SU-DHL-6 (cell line): ENCODE measurements at regions not wholly inside any gene's neighbourhood (a gene's known extent, or its start where the extent isn't known, plus 50 kb on each side); places are given as distances from the start of the nearest gene placed in this dataset.

Experiments
- H2AFZ ChIP-seq: fragments of 200-600 bp; sonication (generic); 2 replicates; pipeline ENCODE4 v1.6.1; 2014; ENCODE audit warnings: low read depth, mild to moderate bottlenecking, moderate library complexity, mixed read lengths, antibody characterized with exemption, low read length; ENCODE audit not compliant: severe bottlenecking
- H3F3A ChIP-seq: fragments of 200-600 bp; shearing (Covaris generic); 2 replicates; pipeline ENCODE4 v1.6.0; 2016; ENCODE audit warnings: antibody characterized with exemption, mild to moderate bottlenecking; ENCODE audit not compliant: insufficient read depth
- H3K27ac ChIP-seq: fragments of 200-600 bp; sonication (generic); 2 replicates; pipeline ENCODE4 v1.5.1; 2016; ENCODE audit warnings: low read depth, mild to moderate bottlenecking, low read length, moderate library complexity, mixed read lengths
- H3K27me3 ChIP-seq: fragments of 200-600 bp; sonication (generic), shearing (Covaris generic); 2 replicates; pipeline ENCODE4 v1.6.0; 2014; ENCODE audit warnings: mild to moderate bottlenecking, low read length
- H3K36me3 ChIP-seq: fragments of 200-600 bp; sonication (generic); 2 replicates; pipeline ENCODE4 v1.6.1; 2014; ENCODE audit warnings: mild to moderate bottlenecking, low read length, mixed read lengths
- H3K4me2 ChIP-seq: fragments of 300-600, 200-600 bp; shearing (Covaris generic), sonication (generic); 2 replicates; pipeline ENCODE4 v1.6.0; 2014; ENCODE audit warnings: low read length, low read depth, mild to moderate bottlenecking; ENCODE audit not compliant: poor library complexity, severe bottlenecking
- H3K4me3 ChIP-seq: fragments of 200-600 bp; sonication (generic); 2 replicates; pipeline ENCODE4 v1.5.1; 2014; ENCODE audit warnings: antibody characterized with exemption, low read length, mild to moderate bottlenecking, mixed read lengths; ENCODE audit not compliant: insufficient read depth, poor library complexity, severe bottlenecking
- H3K79me2 ChIP-seq: fragments of 200-600 bp; sonication (generic); 2 replicates; pipeline ENCODE4 v1.6.1; 2014; ENCODE audit warnings: mild to moderate bottlenecking, low read length, moderate library complexity; ENCODE audit not compliant: insufficient read depth
- H3K9ac ChIP-seq: fragments of 200-600 bp; sonication (generic); 2 replicates; pipeline ENCODE4 v1.7.0; 2014; ENCODE audit warnings: mild to moderate bottlenecking, low read length
- H3K9me2 ChIP-seq: fragments of 200-600 bp; sonication (generic); replicated peaks from 2 replicates; pipeline ENCODE4 v1.6.1; 2014; ENCODE audit warnings: low read length; ENCODE audit not compliant: insufficient read depth
- H3K9me3 ChIP-seq: fragments of 200-600 bp; sonication (generic); 2 replicates; pipeline ENCODE4 v1.6.1; 2014; ENCODE audit warnings: low read length, mixed read lengths; ENCODE audit not compliant: insufficient read depth
- H4K20me1 ChIP-seq: fragments of 200-600 bp; sonication (generic); 2 replicates; pipeline ENCODE4 v1.6.1; 2014; ENCODE audit warnings: low read depth, mild to moderate bottlenecking, antibody characterized with exemption, low read length, moderate library complexity, mixed read lengths
- EZH2phosphoT487 ChIP-seq: fragments of 200-600 bp; sonication (generic), shearing (Covaris generic); conservative IDR thresholded peaks from 2 replicates; pipeline ENCODE4 v1.6.1; 2018; ENCODE audit warnings: mild to moderate bottlenecking, antibody characterized with exemption, low read length, moderate library complexity, mixed read lengths
- TF ChIP-seq, protein P1 (sequence below): fragments of 200-600 bp; sonication (generic); IDR thresholded peaks from one replicate; pipeline ENCODE4 v1.5.1; 2017; ENCODE audit warnings: antibody characterized with exemption, mild to moderate bottlenecking, low read length, moderate library complexity; ENCODE audit not compliant: insufficient read depth, poor library complexity, severe bottlenecking

DNA sequence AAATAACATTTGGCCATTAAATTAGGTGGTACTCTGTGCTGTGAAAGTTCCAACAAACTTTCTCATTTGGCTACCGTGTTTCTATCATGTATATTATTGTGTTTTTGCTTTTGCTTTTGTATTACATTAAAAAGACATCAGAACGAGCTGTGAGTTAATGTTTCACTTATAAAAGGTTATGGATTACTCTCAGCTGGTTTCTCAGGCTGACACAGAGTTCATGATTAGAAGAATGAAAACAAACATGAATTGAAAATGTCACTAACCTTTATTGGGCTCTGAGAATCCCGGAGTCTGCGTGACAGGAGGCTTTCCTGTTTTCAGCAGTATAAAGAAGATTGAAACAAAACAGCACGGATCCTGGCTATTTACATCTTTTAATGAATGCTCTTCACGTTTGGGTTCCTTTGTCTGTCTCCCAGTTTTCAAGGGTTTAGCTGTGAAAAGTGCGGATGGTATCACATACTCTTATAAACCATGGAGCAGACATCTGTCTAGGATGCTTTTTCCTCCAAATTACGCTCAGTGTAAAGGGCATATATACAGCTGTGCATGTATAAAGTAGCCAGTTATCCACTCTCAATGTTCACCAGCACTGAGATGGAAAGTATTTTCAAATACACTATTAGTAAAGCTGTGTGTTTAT, 153.6 kb downstream of the PTCSC3 start:
- Histone ChIP-seq H3K9me2 (no peaks in the 10 kb centered on the region), H3F3A (no peaks in the 10 kb centered on the region), H2AFZ (no peak overlapping the region), H3K4me3 (no peak overlapping the region), H4K20me1 (no peaks in the 10 kb centered on the region), H3K27ac (no peak overlapping the region), H3K36me3 (no peaks in the 10 kb centered on the region), H3K27me3 (no peaks in the 10 kb centered on the region), H3K9me3 (no peaks in the 10 kb centered on the region), H3K4me2 (no peak overlapping the region), H3K79me2 (no peaks in the 10 kb centered on the region), H3K9ac (no peak overlapping the region)
- TF ChIP-seq EZH2phosphoT487, result no peak
- TF ChIP-seq, protein P1, sequence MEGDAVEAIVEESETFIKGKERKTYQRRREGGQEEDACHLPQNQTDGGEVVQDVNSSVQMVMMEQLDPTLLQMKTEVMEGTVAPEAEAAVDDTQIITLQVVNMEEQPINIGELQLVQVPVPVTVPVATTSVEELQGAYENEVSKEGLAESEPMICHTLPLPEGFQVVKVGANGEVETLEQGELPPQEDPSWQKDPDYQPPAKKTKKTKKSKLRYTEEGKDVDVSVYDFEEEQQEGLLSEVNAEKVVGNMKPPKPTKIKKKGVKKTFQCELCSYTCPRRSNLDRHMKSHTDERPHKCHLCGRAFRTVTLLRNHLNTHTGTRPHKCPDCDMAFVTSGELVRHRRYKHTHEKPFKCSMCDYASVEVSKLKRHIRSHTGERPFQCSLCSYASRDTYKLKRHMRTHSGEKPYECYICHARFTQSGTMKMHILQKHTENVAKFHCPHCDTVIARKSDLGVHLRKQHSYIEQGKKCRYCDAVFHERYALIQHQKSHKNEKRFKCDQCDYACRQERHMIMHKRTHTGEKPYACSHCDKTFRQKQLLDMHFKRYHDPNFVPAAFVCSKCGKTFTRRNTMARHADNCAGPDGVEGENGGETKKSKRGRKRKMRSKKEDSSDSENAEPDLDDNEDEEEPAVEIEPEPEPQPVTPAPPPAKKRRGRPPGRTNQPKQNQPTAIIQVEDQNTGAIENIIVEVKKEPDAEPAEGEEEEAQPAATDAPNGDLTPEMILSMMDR, result no peak

DNA sequence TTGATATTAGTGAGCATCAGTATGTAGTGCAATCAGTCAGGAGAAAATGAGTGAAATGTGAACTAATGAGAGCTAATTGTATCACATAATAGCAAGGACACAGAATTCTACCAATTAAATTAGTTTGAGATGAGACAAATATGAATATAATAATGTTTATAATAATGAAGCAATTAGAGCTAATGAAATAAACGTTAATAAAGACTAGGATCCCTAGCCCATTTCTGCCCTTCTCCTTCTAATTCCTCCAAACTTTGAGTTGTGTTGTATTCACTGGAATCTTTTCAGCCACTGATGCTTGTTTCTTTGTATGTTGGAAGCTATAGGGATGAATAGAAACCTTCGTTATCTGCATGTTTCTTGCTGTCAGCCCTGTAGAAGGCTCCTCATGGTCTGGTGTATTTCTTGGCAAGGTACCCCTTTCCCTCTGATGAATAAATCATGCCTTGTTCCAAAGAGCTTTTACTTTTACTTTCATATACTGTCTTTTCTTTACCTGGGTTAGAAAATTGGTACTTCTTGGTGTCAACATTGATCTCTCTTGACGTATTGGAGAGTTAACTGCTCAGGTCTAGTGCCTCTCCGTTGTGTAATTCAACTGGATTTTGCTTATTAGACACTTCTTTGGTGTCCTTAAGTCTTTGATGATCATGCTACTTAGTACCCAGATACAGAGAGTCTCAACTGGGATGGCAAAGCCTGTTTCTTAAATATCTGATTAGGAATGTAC, 154.8 kb downstream of the PTCSC3 start:
- Histone ChIP-seq H3K9me2 (no peaks in the 10 kb centered on the region), H3K4me2 (no peak overlapping the region), H3K9me3 (no peaks in the 10 kb centered on the region), H3F3A (no peaks in the 10 kb centered on the region), H4K20me1 (no peaks in the 10 kb centered on the region), H3K27ac (no peak overlapping the region), H3K36me3 (no peaks in the 10 kb centered on the region), H3K9ac (no peak overlapping the region), H3K27me3 (no peaks in the 10 kb centered on the region), H3K4me3 (no peak overlapping the region), H2AFZ (no peak overlapping the region), H3K79me2 (no peaks in the 10 kb centered on the region)
- TF ChIP-seq, protein P1, result no peak
- TF ChIP-seq EZH2phosphoT487, result no peak

DNA sequence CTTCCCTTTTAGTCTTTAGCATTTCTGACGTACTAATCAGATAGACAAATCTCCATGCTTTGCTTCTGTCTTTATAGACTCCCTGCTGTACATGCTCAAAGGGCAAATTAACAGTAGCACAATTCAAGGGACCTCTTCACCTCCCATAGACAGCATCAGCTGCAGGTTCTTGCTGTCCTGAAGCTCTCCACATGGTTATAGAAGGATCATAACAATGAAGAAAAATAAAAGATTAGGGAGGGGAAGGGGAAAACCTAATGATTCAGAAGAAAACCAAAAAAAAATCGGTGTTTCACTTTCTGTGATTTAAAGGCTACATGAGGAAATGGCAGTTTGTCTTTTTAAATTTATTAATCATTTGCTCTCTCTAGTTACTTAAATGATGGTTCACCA, 155.5 kb downstream of the PTCSC3 start:
- no peak overlapping the region for H3K27ac ChIP-seq
- no peaks in the 10 kb centered on the region for H3K79me2 ChIP-seq
- H3K9ac ChIP-seq, result no peak overlapping the region
- no peaks in the 10 kb centered on the region for H4K20me1 ChIP-seq
- TF ChIP-seq EZH2phosphoT487, result no peak
- TF ChIP-seq, protein P1, result no peak
- no peak overlapping the region for H2AFZ ChIP-seq
- no peak overlapping the region for H3K4me3 ChIP-seq
- H3K27me3 ChIP-seq, result no peaks in the 10 kb centered on the region
- H3K4me2 ChIP-seq, result no peak overlapping the region
- no peaks in the 10 kb centered on the region for H3K36me3 ChIP-seq
- H3F3A ChIP-seq, result no peaks in the 10 kb centered on the region
- no peaks in the 10 kb centered on the region for H3K9me3 ChIP-seq
- no peaks in the 10 kb centered on the region for H3K9me2 ChIP-seq
